Chondrocyte (in vitro differentiated cells): ENCODE measurements at regions not wholly inside any gene's neighbourhood (a gene's known extent, or its start where the extent isn't known, plus 50 kb on each side); places are given as distances from the start of the nearest gene placed in this dataset.

Experiments used
- DNase-seq: peaks from one replicate; pipeline ENCODE4 v3.0.0; 2021; ENCODE audit warnings: mixed read lengths, low spot score
- H3K27ac Mint-ChIP-seq: one replicate; pipeline ENCODE4 v1.8.0; 2021; ENCODE audit warnings: mild to moderate bottlenecking, moderate library complexity, mixed read lengths; ENCODE audit not compliant: unreplicated experiment
- H3K27me3 Mint-ChIP-seq: 2 replicates; pipeline ENCODE4 v1.8.0; 2021; ENCODE audit warnings: low read depth, mixed read lengths
- H3K36me3 Mint-ChIP-seq: 2 replicates; pipeline ENCODE4 v1.8.0; 2021; ENCODE audit warnings: low read depth, mixed read lengths
- H3K4me1 Mint-ChIP-seq: 2 replicates; pipeline ENCODE4 v1.8.0; 2021; ENCODE audit warnings: low read depth, mild to moderate bottlenecking, mixed read lengths
- H3K4me3 Mint-ChIP-seq: one replicate; pipeline ENCODE4 v1.8.0; 2021; ENCODE audit warnings: mild to moderate bottlenecking, moderate library complexity, mixed read lengths; ENCODE audit not compliant: unreplicated experiment
- H3K9me3 Mint-ChIP-seq: 2 replicates; pipeline ENCODE4 v1.8.0; 2021; ENCODE audit warnings: low read depth, mixed read lengths
- TF ChIP-seq, protein P1 (sequence below): fragments of 200-600 bp; sonication (generic); IDR thresholded peaks from 2 replicates; pipeline ENCODE4 v1.5.0; 2021; ENCODE audit warnings: antibody characterized with exemption, mild to moderate bottlenecking, moderate library complexity

DNA sequence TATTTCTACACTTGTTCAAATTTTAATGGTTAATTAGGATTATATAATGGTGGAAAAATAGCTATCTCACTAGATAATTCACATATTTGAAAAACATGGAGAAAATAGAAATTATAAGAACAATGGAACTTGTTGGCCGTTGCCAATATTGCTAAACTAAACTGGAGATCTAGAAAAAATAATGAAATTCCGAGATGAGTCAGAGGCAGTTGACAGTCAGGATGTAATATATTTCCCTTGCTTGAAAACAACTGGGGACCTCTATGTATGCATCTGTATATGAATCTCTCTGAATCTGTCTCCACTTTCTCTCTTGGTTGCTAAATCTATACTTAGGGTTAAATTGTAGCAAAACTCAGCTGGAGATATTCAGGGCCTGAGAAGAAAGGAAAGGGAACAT lies 1108.2 kb upstream of the GJE1 start:
- Mint-ChIP-seq H3K36me3 (no peaks in the 10 kb centered on the region), H3K4me3 (no peak overlapping the region), H3K27ac (no peak overlapping the region), H3K9me3 (peaks cover 8% of the 10 kb centered on the region), H3K4me1 (no peaks in the 10 kb centered on the region), H3K27me3 (no peaks in the 10 kb centered on the region)
- TF ChIP-seq, protein P1, sequence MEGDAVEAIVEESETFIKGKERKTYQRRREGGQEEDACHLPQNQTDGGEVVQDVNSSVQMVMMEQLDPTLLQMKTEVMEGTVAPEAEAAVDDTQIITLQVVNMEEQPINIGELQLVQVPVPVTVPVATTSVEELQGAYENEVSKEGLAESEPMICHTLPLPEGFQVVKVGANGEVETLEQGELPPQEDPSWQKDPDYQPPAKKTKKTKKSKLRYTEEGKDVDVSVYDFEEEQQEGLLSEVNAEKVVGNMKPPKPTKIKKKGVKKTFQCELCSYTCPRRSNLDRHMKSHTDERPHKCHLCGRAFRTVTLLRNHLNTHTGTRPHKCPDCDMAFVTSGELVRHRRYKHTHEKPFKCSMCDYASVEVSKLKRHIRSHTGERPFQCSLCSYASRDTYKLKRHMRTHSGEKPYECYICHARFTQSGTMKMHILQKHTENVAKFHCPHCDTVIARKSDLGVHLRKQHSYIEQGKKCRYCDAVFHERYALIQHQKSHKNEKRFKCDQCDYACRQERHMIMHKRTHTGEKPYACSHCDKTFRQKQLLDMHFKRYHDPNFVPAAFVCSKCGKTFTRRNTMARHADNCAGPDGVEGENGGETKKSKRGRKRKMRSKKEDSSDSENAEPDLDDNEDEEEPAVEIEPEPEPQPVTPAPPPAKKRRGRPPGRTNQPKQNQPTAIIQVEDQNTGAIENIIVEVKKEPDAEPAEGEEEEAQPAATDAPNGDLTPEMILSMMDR, result no peak
- DNase-seq, result no peak

DNA sequence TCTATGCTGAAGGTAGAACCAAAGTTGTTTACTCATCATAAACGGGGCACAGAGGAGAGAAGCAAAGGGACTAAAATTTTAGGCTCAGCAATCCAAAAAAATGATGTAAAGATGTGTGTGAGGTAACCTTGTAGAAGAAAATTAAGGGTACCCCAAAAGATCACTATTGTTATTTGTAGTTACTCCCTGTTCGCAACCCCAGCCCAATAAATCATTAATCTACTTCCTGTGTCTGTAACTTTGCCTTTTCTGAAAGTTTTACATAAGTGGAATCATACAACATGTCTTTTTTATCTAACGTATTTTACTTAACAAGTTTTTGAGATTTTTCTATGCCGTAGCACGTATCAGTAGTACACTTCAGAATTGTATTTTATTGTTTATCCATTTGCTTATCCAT lies 1114.8 kb upstream of the GJE1 start:
- H3K27ac Mint-ChIP-seq, result no peak overlapping the region
- H3K9me3 Mint-ChIP-seq, result peaks cover 13% of the 10 kb centered on the region
- no peak overlapping the region for H3K4me3 Mint-ChIP-seq
- H3K27me3 Mint-ChIP-seq, result no peaks in the 10 kb centered on the region
- no peaks in the 10 kb centered on the region for H3K36me3 Mint-ChIP-seq
- H3K4me1 Mint-ChIP-seq, result no peaks in the 10 kb centered on the region
- TF ChIP-seq, protein P1, result no peak
- no peak for DNase-seq

DNA sequence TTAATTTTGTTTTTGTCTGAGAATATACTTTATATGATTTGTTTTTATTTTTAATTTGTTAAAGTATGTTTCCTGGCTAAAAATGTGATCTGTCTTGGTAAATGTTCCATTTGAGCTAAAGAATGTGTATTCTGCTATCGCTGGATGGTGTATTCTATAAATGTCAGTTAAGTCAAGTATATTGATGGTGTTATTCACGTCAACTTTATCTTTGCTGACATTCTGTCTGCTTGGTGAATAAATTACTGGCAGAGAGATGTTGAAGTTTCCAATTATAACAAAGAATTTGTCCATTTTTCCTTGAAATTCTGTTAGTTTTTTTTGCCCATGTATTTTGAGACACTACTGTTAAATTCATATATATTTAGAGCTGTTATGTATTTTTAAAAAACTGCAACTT lies 1131.8 kb upstream of the GJE1 start:
- peaks cover 4% of the 10 kb centered on the region for H3K36me3 Mint-ChIP-seq
- no peaks in the 10 kb centered on the region for H3K27me3 Mint-ChIP-seq
- H3K9me3 Mint-ChIP-seq, result peaks cover 22% of the 10 kb centered on the region
- TF ChIP-seq, protein P1, result no peak
- no peak for DNase-seq
- no peaks in the 10 kb centered on the region for H3K4me1 Mint-ChIP-seq
- no peak overlapping the region for H3K4me3 Mint-ChIP-seq
- H3K27ac Mint-ChIP-seq, result no peak overlapping the region

DNA sequence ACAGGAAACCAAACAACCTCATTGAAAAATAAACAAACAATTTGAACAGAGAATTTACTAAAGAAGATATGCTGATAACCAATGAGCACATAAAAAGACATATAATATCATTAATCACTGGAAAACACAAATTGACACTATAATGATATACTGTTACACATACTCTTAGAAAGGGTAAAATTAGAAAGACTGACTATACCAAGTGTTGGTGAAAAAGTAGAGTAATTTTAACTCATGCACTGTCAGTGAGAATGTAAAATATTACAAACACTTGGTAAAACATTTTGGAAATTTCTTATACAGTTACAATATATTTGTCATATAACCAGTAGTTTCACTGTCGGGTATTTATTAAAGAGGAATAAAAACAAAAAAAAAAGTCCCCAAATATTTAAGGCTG lies 1139.2 kb upstream of the GJE1 start:
- Mint-ChIP-seq H3K4me3 (no peak overlapping the region), H3K4me1 (peaks cover 11% of the 10 kb centered on the region), H3K27ac (no peak overlapping the region), H3K27me3 (no peaks in the 10 kb centered on the region), H3K36me3 (peaks cover 4% of the 10 kb centered on the region), H3K9me3 (peaks cover 6% of the 10 kb centered on the region)
- TF ChIP-seq, protein P1, result no peak
- no peak for DNase-seq

DNA sequence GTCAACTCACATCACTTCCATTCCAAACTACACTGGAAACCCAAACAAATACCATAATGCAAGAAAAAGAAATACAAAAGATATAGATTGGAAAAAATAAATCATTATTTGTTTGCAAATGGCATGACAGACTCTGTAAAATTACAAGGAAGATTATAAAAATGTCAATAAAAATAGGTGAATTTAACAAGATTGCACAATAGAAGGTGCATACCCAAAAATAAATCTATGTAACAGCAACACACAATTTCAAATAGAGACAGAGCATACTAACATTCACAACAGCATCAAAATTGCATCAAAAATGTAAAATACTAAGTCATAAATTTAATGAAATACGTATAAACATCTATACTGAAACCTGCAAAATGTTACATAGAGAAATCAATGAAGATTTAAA lies 1140.0 kb upstream of the GJE1 start:
- Mint-ChIP-seq H3K9me3 (peaks cover 6% of the 10 kb centered on the region), H3K4me3 (no peak overlapping the region), H3K4me1 (peaks cover 20% of the 10 kb centered on the region), H3K36me3 (peaks cover 4% of the 10 kb centered on the region), H3K27me3 (no peaks in the 10 kb centered on the region), H3K27ac (no peak overlapping the region)
- TF ChIP-seq, protein P1, result no peak
- no peak for DNase-seq
